Astrocyte (in vitro differentiated cells and primary cell): ENCODE measurements at regions not wholly inside any gene's neighbourhood (a gene's known extent, or its start where the extent isn't known, plus 50 kb on each side); places are given as distances from the start of the nearest gene placed in this dataset.

Experiments used
- CTCF ChIP-seq: IDR thresholded peaks from 2 replicates; pipeline ENCODE4 v1.5.1; 2011; ENCODE audit warnings: low read depth, mild to moderate bottlenecking, inconsistent platforms, low read length, moderate library complexity; ENCODE audit not compliant: insufficient read depth
- EZH2 ChIP-seq: IDR thresholded peaks from 2 replicates; pipeline ENCODE4 v1.6.1; 2012; ENCODE audit warnings: mild to moderate bottlenecking, low read length, inconsistent platforms; ENCODE audit not compliant: insufficient read depth

- TF ChIP-seq CTCF (no peak), EZH2 (no peak)
Measured at GRCh38 chr3:107061466-107061865, 315.8 kb upstream of the CCDC54 start.
